Activated T-cell treated with anti-CD3 and anti-CD28 coated beads, Interleukin-2, amount 50 U/mL, for 72 hours (primary cell): ENCODE measurements at regions not wholly inside any gene's neighbourhood (a gene's known extent, or its start where the extent isn't known, plus 50 kb on each side); places are given as distances from the start of the nearest gene placed in this dataset.

Experiments
- ATAC-seq, 2 donors: fragments of 150-1000 bp; cut with Tn5 transposase; replicated peaks in 1 of 2; 2 replicates each; pipeline ENCODE4 v1.10.0; 2021; ENCODE audit warnings: moderate library complexity in 2 of 2, mild to moderate bottlenecking in 1 of 2
- DNase-seq, 2 donors: peaks; one replicate each; pipeline ENCODE4 v3.0.0; 2021 to 2022; ENCODE audit warnings: mixed read lengths in 1 of 2
- H3K27ac Mint-ChIP-seq: one replicate; pipeline ENCODE4 v1.8.0; 2022; ENCODE audit warnings: mild to moderate bottlenecking, moderate library complexity, mixed read lengths
- H3K27me3 Mint-ChIP-seq: one replicate; pipeline ENCODE4 v1.8.0; 2022; ENCODE audit warnings: low read depth, mixed read lengths
- H3K36me3 Mint-ChIP-seq, 2 donors: one replicate each; pipeline ENCODE4 v1.8.0; 2022; ENCODE audit warnings: mixed read lengths in 2 of 2, mild to moderate bottlenecking in 1 of 2; ENCODE audit not compliant: insufficient read depth in 2 of 2
- H3K4me1 Mint-ChIP-seq: one replicate; pipeline ENCODE4 v1.8.0; 2022; ENCODE audit warnings: low read depth, mixed read lengths
- H3K4me3 Mint-ChIP-seq, 2 donors: one replicate each; pipeline ENCODE4 v1.8.0; 2022; ENCODE audit warnings: mild to moderate bottlenecking in 2 of 2, mixed read lengths in 2 of 2, moderate library complexity in 2 of 2
- H3K9me3 Mint-ChIP-seq, 2 donors: one replicate each; pipeline ENCODE4 v1.8.0; 2022; ENCODE audit warnings: mixed read lengths in 2 of 2

DNA sequence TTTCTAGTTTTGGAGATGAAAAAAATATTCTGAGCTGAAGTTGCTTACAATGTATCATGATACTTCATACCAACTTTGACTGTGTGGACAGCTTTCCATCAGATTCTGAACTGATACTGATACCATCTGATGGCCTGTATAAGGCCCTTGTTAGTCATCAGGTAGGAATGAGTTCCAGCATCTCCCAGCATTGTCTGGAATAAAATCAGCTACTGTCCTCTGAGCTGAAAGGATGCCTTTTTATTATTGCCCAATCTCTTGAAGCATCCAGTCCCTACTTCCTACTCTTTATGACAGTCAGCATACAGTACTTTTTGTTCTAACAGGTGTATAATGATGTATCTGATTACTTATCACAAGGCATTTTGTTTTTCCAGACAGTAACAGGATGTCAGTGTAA is 70.6 kb upstream of the EYA4 start:
- no peaks in the 10 kb centered on the region for H3K36me3 Mint-ChIP-seq

DNA sequence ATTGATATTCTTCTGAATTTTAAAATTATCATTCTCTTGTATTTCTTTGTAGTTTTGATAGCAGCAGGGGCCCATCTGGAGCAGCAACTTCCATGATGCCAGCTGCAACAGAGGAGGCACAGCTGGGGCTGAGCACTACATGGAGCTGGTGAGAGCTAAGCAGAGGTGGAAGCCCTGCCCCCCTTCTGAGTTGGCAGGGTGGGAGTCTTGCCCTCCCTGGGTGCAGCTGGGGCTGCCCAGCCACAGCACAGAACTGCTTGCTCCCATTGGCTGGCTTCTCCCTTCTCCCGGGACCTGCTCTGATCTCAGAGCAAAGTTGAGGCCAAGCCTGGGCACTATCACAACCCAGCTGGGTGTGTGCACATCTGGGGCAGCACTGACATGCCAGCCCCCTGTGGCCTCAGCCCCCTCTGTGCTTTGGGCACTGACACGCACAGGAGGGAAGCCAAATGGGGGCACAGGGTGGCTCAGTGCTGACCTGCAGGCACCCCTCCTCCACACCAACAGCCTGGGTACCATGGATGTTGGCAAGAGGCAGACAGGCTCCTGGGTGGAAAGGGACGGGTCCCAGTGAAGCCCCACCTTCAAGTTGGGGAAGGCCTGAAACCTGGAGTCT is 69.1 kb upstream of the EYA4 start:
- no peaks in the 10 kb centered on the region for H3K4me1 Mint-ChIP-seq
- ATAC-seq = no peak
- H3K4me3 Mint-ChIP-seq = no peak overlapping the region
- no peaks in the 10 kb centered on the region for H3K36me3 Mint-ChIP-seq
- no peak for DNase-seq
- no peaks in the 10 kb centered on the region for H3K27me3 Mint-ChIP-seq
- H3K9me3 Mint-ChIP-seq = peaks cover 0 to 2% of the 10 kb centered on the region in 2 donors
- H3K27ac Mint-ChIP-seq = no peak overlapping the region

More for the DNA sequence above, 70.6 kb upstream of the EYA4 start:
- H3K27ac Mint-ChIP-seq = no peak overlapping the region
- peaks cover 0 to 6% of the 10 kb centered on the region in 2 donors for H3K9me3 Mint-ChIP-seq
- no peaks in the 10 kb centered on the region for H3K4me1 Mint-ChIP-seq
- ATAC-seq = no peak
- H3K27me3 Mint-ChIP-seq = no peaks in the 10 kb centered on the region
- no peak overlapping the region for H3K4me3 Mint-ChIP-seq
- DNase-seq = no peak

DNA sequence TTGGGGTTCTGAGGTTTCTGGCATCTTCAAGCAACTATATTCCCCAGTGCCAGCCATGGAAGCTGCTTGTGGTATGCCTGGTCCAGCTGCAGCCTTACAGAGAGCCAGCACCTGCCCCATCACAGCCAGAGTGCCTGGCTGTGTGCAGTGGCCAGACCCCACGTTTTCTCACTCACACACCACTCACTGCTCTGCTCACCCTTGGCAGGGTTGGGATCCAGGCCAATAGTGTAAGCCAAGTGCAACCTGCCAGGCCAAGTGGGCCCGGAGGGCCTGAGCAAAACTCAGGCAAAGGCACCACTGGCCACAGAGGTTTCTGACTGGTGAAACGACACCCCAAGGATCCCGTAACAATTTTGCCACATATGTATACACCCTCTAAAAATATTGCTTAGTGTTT is 67.9 kb upstream of the EYA4 start:
- no peak overlapping the region for H3K4me3 Mint-ChIP-seq
- H3K4me1 Mint-ChIP-seq = no peaks in the 10 kb centered on the region
- peaks cover 0 to 2% of the 10 kb centered on the region in 2 donors for H3K9me3 Mint-ChIP-seq
- H3K27me3 Mint-ChIP-seq = no peaks in the 10 kb centered on the region
- DNase-seq = no peak
- no peaks in the 10 kb centered on the region for H3K36me3 Mint-ChIP-seq
- H3K27ac Mint-ChIP-seq = no peak overlapping the region
- no peak for ATAC-seq

DNA sequence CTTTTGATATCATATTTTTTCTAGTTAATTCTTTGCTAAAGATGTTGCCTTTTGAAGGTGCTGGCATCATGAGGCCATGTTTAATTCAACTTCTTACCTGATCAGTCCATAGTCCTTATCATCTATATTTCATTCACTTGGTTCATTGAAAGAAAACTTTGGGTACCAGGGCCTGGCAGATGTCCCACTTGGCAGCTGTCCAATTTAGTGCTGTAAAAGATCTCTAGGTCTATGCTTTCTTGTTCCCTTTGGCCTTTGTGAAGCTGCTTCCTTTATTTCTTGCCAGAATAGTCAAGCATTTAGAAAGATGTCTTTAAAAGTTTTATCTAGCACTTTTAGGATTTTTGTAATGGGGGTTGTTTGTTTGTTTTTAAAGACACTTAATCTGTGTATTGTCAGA is 61.7 kb upstream of the EYA4 start:
- no peaks in the 10 kb centered on the region for H3K4me1 Mint-ChIP-seq
- H3K36me3 Mint-ChIP-seq = no peaks in the 10 kb centered on the region
- DNase-seq (no peak), ATAC-seq (no peak)
- H3K27ac Mint-ChIP-seq = no peak overlapping the region
- H3K27me3 Mint-ChIP-seq = no peaks in the 10 kb centered on the region
- peaks cover 2% of the 10 kb centered on the region in 2 donors for H3K9me3 Mint-ChIP-seq
- H3K4me3 Mint-ChIP-seq = no peak overlapping the region

DNA sequence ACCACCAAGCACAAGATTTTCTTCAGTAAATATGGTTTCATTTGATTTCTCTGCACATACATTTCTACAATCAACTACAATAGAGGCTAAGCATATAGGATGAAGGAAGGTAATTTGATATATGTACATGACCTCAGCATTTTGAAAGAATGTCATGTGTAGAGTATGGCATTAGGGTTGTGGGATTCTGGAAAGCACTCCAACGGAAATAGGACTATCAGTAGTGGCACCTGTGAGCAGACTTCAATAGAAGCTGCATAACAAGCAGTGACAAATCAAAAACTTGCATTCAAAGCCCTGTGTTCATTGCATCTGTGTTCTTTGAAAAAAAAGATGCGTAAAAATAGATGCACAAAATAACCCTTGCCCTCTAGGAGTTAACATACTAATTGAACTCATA is 57.5 kb upstream of the EYA4 start:
- Mint-ChIP-seq H3K36me3 (no peaks in the 10 kb centered on the region), H3K4me3 (no peak overlapping the region), H3K4me1 (no peaks in the 10 kb centered on the region), H3K9me3 (no peaks in the 10 kb centered on the region), H3K27ac (no peak overlapping the region), H3K27me3 (no peaks in the 10 kb centered on the region)
- DNase-seq = no peak
- ATAC-seq = no peak

DNA sequence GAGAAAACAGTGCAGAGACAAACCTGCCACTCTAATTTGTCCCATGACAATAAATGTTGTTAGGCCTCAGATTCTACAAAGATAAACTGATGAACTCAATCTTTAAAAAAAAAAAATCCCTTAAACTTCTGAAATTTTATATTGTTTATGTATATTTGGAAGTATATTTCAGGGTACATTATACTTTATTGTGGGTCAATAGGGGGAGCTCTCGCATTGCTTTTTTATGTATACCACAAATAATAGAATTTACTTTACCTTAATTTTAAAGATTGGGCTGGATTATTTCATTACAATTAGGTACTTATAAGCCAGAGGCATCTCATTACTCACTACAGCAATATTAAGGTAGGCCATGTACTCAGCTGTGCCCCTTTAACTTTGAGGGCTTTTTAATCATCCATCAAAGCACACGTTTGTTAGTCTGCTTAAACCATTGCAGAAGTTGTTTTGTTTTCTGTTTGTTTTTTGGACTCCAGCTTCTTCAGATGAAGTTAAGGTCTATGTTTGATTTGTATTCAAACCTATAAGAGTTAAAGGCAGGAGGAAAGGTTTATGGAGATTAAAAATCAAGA is 56.3 kb upstream of the EYA4 start:
- Mint-ChIP-seq H3K36me3 (no peaks in the 10 kb centered on the region), H3K27ac (no peak overlapping the region), H3K4me1 (no peaks in the 10 kb centered on the region), H3K4me3 (no peak overlapping the region), H3K9me3 (no peaks in the 10 kb centered on the region), H3K27me3 (no peaks in the 10 kb centered on the region)
- ATAC-seq = no peak
- DNase-seq = no peak

DNA sequence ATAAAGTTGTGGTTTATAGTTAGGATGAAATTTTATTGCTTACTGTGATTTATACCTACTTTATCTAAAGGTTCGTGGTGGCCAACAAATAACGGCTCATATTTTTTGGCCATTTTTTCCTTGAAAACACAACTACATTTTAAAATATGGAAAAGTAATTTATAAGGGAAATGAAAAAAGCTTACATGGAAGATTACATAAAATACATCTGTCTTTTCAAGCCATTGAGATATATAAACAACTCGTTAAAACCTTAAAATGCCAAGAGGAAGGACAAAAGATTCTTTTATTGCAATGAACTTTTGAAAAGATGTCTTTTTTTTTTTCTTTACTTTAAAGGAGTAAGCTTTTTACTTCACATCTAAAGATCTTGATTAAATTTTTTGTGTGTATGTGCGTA is 55.4 kb upstream of the EYA4 start:
- no peak overlapping the region for H3K27ac Mint-ChIP-seq
- ATAC-seq = no peak
- no peaks in the 10 kb centered on the region for H3K36me3 Mint-ChIP-seq
- H3K27me3 Mint-ChIP-seq = no peaks in the 10 kb centered on the region
- H3K4me1 Mint-ChIP-seq = no peaks in the 10 kb centered on the region
- DNase-seq = no peak
- H3K9me3 Mint-ChIP-seq = no peaks in the 10 kb centered on the region
- no peak overlapping the region for H3K4me3 Mint-ChIP-seq

DNA sequence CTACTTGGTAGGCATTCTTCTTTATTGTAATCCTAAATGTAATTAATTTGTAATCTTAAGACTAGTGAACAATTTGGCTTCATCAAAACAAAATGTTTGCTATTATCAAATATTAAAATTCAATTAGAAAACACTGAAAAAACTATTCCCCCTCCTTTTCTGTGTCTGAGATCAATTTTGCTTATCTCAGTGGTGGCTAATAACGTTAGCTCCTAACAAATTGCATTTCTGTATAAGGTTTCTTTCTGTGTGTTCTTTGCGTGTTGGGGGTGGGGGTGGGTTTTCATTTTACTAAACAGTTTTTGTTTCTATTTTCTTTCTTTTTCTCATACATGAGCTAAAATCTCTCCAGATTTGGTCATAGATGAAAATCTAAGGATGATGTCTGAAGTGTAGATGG is 54.0 kb upstream of the EYA4 start:
- no peaks in the 10 kb centered on the region for H3K9me3 Mint-ChIP-seq
- H3K36me3 Mint-ChIP-seq = no peaks in the 10 kb centered on the region
- H3K4me1 Mint-ChIP-seq = no peaks in the 10 kb centered on the region
- H3K4me3 Mint-ChIP-seq = no peak overlapping the region
- H3K27ac Mint-ChIP-seq = no peak overlapping the region
- ATAC-seq (no peak), DNase-seq (no peak)
- H3K27me3 Mint-ChIP-seq = peaks cover 11% of the 10 kb centered on the region

DNA sequence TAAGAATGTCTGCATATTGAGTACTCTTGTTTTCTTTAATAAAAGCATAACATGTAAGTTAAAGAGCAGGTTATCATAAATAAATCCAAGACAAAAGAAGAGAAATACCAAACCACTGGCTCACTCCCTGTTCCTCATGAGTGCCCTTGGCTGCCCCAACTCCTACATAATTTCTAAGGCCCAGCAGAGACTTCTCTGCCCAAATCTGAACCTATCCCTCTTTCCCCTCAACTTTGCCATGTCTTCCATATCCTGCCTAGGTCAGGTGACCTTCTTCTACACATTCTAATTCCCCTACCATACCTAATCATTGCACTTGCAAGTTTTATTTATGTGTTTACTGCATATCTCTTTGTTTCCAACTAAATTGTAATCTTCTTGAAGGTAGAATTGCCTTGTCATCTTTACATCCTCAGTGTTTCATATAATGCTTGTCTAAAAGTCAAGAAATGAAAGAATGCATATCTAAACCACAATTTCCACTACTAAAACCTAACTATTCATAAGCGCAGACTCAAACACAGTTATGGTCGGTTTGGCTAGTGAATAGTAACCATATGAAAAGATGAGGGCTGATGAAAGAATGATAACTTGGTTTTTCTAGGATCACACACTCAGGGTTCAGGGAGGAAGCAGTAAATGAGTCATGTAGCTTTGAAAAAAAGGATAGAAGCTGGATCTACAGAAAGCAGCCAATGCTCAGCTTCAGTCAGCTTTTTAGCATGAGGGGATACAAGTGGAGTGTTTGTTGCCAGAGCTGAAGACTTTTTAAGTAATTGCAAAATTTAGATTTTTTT is 53.3 kb upstream of the EYA4 start:
- H3K4me1 Mint-ChIP-seq = no peaks in the 10 kb centered on the region
- no peaks in the 10 kb centered on the region for H3K36me3 Mint-ChIP-seq
- peaks cover 11% of the 10 kb centered on the region for H3K27me3 Mint-ChIP-seq
- H3K9me3 Mint-ChIP-seq = no peaks in the 10 kb centered on the region
- ATAC-seq (no peak), DNase-seq (no peak)
- no peak overlapping the region for H3K27ac Mint-ChIP-seq
- no peak overlapping the region for H3K4me3 Mint-ChIP-seq

DNA sequence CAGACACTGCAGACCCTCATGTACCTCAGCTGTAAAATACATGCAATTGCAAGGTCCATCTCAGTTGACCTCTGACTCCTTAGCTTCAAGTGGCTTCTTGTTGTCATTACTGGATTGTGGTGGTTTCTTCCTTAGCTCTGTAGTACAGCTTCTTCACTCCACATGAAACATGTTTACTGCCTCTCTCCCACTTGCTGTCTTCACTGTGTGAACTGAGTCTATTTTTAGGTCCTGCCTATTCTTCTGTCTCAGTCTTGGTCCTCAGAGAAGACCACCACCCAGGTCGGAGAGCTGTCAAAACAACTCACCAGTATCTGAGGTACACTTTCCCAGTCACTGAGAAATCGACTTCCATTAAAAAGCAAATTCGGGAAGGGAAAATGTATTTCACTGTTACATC is 50.2 kb upstream of the EYA4 start:
- H3K27ac Mint-ChIP-seq = no peak overlapping the region
- H3K27me3 Mint-ChIP-seq = peaks cover 11% of the 10 kb centered on the region
- no peaks in the 10 kb centered on the region for H3K4me1 Mint-ChIP-seq
- no peak overlapping the region for H3K4me3 Mint-ChIP-seq
- ATAC-seq (no peak), DNase-seq (no peak)
- H3K9me3 Mint-ChIP-seq = peaks cover 0 to 2% of the 10 kb centered on the region in 2 donors
- no peaks in the 10 kb centered on the region for H3K36me3 Mint-ChIP-seq

DNA sequence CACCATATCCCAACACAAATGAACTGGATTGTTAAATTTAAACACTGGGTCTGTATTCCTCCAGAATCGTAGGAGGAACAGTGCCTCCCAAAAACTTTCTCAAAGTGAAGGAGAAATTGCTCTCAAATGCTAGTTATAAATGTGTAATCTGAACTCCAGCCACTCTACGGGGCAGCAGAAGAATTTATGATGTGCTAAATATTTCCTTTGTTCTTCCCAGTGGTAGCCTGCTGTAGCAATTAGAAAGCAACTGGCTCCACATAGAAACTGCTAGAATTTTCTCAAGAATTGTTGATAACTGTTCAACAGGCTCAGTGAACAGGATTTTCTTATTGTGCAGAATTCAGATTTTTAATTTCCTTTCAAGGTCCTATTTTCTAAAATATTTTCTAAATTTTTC is 49.8 kb upstream of the EYA4 start:
- ATAC-seq (no peak), DNase-seq (no peak)
- Mint-ChIP-seq H3K27ac (no peak overlapping the region), H3K4me1 (no peaks in the 10 kb centered on the region), H3K9me3 (peaks cover 0 to 2% of the 10 kb centered on the region in 2 donors), H3K4me3 (no peak overlapping the region), H3K27me3 (peaks cover 11% of the 10 kb centered on the region), H3K36me3 (no peaks in the 10 kb centered on the region)
